ENCODE measurements at regions not wholly inside any gene's neighbourhood (a gene's known extent, or its start where the extent isn't known, plus 50 kb on each side); places are given as distances from the start of the nearest gene placed in this dataset.
"Not testable (repeated sequence)": the region's sequence is repeated elsewhere in the genome, so short reads cannot be mapped to it uniquely, and the experiment has no call there.

DNA sequence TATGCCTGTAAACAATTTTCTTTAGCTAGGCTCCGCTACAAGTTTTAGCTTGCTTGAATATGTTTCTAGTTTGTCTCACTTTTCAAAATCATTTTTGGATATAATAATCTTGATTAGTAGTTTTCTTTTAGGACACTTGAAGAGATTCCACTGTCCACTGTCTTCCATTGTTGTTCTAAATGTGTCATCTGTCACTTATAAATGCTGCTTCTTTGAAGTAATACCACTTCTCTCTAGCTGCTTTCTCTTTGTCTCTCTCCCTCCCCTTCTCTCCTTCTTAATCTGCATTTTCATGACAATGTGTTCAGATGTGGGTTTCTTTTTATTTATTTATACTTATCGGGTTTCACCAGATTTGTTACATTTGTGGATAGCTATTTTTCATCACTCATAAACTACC lies 73.7 kb upstream of the DPP10 start:
- no peak for DNase-seq (ENCODE audit: low spot score in 2 of 2)
- FAIRE-seq = no peak

DNA sequence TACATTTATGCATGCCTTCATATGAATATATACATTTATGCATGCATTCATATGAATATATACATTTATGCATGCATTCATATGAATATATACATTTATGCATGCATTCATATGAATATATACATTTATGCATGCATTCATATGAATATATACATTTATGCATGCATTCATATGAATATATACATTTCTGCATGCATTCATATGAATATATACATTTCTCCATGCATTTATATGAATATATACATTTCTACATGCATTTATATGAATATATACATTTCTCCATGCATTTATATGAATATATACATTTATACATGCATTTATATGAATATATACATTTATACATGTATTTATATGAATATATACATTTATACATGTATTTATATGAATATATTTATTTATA lies 70.7 kb upstream of the DPP10 start:
- not testable (repeated sequence) for FAIRE-seq; DNase-seq (ENCODE audit: low spot score in 2 of 2)

DNA sequence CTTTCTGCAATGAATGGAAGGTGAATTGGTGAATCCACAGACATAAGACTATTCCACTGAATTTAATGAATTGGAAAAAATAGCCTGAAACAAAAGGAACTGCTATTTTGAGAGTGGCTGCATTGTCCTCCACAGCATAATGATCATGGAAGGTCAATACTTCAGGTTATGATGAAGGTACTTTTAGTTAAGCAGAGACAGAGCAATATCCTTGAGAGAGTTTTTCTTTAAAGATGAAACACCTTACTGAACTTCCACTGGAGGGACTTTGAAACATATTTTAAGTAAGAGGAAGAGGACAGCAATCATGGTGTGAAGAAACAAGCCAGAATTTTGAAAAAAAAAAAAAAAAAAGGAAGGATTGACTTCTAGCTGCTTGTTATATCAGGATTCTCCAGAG lies 68.8 kb upstream of the DPP10 start:
- no peak for DNase-seq (ENCODE audit: low spot score in 2 of 2)
- no peak for FAIRE-seq

DNA sequence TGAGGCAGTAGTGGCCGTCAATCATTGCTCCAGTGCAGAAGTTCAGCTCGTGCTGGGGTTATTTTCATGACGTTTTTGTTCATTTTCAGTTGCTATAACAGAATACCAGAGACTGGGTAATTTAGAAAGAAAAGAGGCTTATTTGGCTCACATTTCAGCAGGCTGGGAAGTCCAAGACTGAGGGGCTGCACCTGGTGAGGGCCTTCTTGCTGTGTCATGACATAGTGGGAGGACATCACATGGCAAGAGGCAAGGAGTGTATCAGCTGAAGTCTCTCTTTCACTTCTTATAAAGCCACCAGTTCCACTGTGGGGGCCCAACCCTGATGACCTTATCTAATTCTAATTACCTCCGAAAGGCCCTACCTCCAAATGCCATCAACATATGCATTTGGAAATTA lies 58.0 kb upstream of the DPP10 start:
- DNase-seq (ENCODE audit: low spot score in 2 of 2) = no peak
- FAIRE-seq = no peak

DNA sequence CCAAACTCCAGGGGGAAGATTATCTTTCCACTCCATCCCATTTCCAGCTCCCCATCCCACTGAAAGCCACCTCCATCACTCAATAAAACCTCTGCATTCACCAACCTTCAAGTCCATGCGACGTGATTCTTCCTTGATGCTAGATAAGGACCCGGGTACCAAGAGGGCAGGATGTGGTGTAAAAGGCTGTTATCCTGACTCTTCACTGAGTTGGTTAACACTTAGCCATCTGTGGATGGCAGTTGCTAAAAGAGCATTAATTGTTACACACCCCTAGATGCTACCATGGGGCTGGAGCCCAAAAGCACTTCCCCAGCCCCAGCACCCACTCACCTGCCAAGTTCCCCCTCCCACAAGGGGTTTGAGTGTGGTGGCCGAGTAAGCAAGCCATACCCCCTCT lies 53.4 kb upstream of the DPP10 start:
- FAIRE-seq = no peak
- no peak for DNase-seq (ENCODE audit: low spot score in 2 of 2)
